HG03280 (cell line): ENCODE measurements at regions not wholly inside any gene's neighbourhood (a gene's known extent, or its start where the extent isn't known, plus 50 kb on each side); places are given as distances from the start of the nearest gene placed in this dataset.

Experiments used
- ATAC-seq: cut with Tn5 transposase; IDR thresholded peaks from one replicate; pipeline ENCODE4 v1.9.1; 2021; ENCODE audit warnings: mild to moderate bottlenecking, moderate library complexity; ENCODE audit not compliant: unreplicated experiment

DNA sequence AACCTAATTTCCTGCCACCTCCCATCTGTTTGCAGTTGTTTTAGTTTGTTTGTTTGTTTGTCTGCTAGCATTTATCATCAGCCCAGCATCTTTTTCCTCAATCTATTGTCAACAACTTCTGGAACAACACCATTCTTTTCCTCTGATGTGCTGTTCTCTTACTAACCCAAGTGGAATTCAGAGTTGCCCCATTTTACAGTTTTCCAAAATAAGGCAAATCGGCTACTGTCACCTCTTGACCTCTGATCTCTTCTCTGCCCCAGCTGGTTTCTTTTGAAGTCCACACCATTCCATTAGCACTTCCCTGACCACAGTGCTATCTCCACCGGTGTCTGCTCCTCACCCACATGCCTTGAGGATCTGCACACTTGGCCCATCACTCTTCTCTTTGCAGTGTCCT is 102.4 kb downstream of the EFNB2 start:
- no peak for ATAC-seq

DNA sequence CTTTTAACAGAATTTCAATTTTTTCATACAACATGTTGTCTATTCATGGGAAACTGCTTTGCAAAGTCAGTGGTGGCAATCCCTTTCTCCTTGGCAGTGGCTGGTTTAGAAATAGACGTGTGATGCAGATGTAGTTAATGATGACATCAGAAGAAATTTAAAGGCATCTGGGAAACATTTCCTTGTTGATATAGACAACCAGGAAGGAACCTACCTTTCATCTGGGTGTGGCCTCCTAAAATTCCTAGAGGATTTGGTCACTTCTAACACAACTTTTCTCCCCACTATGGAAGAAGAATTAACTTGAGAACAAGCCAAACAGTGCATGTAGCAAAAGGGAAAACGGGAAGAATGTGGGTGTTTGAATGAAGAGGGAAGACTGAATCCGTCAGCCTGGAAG is 102.8 kb downstream of the EFNB2 start:
- ATAC-seq: no peak

DNA sequence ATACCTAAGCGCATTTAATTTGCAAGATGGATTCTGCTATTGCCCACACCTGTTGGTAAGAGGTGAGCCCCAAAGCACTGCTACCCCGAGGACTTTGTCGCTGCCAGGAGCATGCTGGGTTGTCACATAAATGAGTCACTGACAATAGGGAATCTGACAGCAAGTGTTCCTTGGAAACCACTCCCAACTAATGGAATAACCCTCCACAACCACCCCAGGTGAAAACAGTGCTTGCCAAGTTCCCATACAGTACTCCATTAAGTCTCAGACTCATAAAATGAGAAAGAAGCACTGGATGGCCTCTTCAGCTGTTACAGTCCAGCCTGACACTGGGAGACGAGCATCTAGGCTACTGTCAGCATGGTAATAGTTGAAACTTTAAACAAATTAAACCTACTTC is 108.6 kb downstream of the EFNB2 start:
- no peak for ATAC-seq

DNA sequence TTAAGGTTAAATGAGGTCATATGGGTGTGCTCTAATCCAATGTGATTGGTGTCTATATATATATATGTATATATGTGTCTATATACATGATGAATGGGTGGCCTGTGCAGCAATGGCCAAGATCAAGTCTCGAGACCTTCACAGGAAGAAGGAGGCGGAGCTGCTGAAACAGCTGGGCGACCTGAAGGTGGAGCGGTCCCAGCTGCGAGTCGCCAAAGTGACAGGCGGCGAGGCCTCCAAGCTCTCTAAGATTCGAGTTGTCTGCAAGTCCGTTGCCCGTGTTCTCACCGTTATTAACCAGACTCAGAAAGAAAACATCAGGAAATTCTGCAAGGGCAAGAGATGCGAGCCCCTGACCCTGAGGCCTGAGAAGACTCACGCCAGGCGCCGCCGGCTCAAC is 109.8 kb downstream of the EFNB2 start:
- ATAC-seq: no peak

DNA sequence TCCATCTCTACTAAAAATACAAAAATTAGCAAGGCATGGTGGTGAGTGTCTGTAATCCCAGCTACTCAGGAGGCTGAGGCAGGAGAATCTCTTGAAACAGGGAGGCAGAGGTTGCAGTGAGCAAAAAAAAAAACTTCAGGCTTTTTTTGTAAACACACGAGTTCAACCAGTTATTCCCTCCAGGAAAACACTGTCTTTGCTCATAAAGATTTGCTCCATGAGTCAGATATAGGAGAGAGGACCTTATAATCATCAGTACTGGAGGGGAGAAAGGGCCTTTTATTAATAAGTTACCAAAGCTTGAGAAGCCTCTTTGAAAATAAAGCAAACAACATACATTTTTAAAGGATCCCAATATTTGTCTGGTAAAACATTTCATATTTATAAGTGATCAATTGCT is 110.7 kb downstream of the EFNB2 start:
- no peak for ATAC-seq

DNA sequence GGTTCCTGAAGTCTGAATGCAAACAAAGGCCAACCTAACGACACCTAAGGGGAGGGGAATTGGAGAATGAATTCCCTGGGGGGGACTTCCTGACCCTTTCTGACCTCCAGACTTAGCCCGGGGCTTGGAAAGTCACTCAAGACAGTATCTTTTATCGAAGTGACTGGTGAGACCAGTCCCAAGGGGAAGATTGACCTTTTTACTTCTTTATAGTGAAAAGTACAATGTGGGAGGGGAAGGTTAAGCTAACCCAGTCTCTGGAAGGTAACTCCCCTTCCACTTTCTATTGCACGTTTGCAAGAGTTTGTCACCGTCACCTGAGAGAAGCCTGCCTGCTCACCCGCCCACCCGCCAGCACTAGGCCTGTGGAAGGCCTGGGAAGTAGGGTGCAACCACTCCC is 111.9 kb downstream of the EFNB2 start:
- ATAC-seq: no peak

DNA sequence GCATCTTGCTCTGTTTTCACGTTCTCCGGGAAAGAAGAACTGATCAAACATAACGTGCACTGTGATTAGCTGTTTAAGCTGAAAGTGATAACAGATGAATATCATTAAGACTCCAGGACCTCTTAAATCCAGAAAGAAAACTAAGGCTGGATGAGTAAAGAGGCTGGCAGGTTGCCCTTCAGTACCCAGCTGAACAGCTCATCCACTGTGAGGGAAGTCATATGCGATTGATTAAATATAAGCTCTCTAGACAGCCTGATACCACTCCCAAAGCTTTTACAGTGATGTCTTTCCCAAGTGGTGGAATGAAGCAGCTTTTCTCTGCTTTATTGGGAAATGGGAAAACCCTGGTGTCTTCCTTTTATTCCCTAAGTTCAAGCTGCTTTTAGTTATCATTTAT is 116.9 kb downstream of the EFNB2 start:
- ATAC-seq: no peak

DNA sequence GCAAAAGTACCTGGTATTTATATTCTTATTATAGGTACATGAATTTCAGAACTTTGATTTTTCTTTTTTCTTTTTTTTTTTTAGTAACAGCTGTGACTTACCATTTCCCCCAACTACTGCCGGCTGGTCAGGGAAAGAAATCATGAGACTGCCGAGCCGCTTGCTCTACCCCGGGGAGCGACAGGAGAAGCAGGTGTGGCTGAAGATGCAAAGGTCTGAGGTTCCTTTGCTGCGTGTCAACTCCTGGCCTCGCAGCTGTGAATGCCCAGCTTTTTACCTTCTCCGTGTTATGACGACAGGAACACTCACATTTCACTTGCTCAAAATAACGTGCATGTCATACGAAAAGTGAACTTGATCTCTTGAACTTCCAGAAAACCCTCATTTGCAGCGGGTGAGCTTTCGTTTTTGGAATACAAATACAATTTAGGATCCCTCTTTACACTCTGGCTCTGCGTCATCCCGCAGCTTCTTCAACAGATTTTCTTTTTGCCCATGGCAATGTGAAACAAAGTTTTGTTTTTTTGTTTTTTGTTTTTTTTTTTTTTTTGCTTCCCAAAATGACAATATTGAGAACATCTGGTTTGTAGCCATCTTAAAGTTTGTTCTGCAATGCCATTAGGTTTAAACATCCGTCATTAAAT is 117.9 kb downstream of the EFNB2 start:
- ATAC-seq: no peak

DNA sequence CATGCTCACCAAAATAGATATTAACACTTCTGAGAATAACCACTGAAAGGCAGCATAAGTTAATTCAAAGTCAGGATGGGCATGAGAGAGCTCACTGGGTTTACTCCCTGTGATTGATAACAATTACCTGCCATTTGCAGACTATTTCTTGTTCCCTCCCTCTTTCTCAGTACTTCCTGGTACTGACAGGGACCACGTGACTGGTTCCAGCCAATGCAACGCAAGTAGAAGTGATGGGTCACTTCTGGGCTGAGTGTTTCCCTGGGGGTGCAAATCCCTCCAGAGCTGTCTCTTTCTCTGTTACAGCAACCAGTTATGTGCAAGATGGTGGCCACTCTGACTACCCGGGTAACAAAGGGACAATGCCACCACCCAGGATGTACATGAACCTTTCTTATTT is 118.8 kb downstream of the EFNB2 start:
- ATAC-seq: no peak

DNA sequence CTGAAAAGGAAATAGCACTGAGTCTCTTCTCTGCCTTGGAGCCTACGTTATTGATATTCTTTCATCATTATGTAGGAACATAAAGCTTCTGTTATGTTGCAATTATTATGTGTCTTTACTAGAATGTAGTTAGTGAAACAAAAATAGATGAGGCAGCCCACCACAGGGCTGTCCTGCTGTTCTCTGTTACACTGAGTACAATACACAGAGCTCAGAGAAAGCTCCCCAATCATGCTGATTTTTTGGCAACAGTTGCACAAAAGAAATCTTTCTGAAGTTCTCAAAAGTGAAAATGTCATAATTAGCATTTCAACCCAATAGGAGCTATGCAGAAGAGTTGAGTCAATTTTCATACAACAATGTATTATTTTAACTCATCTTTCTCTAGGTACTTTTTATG is 119.5 kb downstream of the EFNB2 start:
- ATAC-seq: no peak

DNA sequence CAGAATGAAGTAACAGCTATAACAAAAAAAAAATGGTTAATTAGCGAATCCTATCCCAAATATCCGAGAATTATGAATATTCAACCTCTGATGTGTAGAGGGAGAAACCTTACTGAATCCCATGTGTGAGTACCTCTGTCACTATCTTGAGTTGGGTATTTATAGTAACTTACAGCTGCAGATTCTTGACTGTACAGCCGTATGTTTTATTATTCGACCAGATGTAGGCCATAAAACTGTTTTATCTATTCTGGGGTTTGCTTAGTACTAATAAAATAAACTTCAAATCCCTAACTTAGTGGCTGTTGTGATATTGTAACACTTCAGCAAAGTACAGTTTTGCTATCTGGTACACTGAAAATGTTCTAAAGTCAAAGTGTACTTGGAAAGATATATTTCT is 120.0 kb downstream of the EFNB2 start:
- no peak for ATAC-seq

DNA sequence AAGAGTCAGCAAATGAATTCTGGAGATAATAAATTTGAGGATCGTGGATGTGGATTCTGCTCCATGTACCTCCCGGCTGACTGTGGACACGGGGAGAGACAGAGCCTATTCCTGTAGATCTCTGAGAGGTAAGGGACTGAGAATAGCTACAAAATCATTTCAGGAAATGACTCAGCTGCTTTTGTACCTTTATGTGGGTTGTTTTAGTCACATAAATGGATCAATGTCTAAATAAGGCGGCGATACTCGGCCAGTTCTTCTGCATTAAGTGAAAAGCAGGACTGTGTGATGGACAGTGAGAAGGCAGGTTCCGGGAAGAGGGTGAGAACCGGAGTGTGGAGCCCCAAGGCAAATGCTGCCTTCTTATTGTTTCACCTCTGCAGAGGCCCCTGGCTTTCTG is 128.1 kb downstream of the EFNB2 start:
- ATAC-seq: no peak

DNA sequence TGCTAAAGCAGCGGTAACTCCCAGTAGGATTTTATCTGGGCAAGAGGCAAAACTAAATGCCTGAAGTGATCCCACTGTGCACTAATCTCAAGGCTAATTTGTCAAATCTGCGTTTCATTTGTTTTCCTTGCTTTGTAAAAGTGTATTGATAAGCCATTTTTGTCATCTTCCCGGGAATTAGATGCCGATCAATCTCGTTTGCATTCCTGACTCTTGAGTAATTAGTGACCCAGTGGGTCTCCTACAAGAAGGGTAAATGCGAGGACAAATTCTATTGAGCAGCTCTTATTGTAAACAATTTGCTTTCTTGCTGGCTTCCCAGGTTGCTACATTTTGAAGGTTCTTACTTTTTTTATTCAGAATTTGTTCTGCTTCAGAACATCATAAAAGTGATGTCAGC is 129.7 kb downstream of the EFNB2 start:
- ATAC-seq: no peak

DNA sequence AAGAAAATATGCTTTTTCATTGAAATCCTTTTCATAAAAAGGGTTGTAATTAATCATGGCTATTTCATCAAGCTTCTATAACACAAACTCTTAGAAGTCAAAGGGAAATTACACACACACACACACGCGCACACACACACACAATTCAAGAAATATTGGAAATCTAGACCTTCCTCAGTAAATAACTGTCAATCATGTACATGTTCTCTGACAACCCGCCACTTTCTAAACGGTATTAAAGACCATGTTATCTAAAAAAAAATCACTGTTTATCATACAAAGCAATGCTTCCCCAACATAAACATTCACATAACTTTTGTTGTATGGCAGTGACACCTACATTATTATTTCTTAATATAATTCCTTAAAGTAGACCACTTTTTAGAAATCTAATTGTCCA is 132.2 kb downstream of the EFNB2 start:
- no peak for ATAC-seq

DNA sequence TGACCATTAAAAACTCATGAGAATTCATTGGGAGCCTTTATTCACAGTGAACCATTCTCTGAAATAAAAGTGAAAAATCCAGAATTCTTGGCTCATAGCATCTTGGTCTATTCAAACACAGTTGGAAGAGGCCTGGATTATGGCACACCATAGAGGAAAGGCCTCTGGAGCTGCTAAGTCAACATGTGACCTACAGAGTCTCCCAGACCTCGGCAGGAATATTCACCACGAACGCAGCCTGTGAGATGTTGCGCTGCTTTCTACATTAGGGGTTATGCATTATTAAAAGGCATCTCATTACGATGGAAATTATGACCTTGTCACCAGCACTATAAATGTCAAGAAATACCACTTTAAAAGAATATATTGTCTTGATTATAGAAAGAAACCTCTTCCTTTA is 132.6 kb downstream of the EFNB2 start:
- ATAC-seq: no peak

DNA sequence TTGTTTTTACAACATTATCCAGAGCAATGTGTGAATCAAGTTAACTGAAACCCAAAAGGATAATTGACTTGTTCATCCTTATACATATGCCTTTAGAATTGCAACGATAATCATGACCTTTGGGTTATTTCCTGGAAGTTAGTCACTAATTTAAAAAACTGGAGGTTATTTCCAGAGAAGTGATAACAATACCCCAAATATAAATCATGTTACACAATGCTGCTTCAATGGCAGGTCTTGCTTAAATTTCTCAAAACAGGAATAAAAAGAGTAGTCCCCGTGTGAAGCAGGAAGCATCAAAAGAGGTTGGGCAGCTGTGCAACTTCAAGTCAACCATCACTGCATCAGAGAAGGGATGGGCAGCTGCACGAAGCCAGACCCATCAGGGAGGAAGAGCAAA is 134.4 kb downstream of the EFNB2 start:
- ATAC-seq: no peak

DNA sequence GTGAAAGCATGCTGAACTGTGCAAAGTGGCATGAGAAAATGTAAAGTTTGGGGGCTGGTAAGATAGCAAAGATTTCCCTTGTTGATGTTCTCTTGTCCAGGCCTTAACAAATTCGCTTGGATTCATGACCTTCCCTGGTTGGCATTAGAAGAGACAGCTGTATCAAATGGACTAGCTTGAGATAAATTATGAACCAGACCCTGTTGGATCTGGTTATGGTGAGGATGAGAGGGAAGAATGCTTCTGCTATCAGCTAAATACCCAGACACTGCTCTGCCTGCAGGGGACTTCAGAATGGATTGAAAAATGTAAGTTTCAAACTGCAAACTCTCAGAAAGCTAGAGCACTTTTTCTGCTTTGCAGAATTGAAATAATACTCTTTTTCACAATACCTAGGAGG is 135.2 kb downstream of the EFNB2 start:
- no peak for ATAC-seq

DNA sequence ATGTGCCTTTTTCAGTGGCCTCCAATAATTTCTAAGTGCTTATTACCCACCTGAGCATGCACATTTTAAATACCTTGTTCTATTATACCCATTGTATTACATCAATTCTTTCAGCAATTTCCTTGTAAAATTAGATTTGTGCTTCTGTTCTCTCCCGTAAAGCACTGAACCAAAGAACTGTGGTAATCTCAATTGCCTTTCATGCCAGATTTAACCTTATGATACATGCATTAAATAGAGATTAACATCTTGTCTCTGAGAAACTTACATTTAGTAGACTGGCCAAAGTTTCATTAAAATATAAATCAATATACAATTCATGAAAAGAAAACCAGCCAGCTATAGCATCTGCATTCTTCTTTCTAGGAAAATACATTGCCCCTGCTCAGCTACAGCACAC is 137.2 kb downstream of the EFNB2 start:
- no peak for ATAC-seq

DNA sequence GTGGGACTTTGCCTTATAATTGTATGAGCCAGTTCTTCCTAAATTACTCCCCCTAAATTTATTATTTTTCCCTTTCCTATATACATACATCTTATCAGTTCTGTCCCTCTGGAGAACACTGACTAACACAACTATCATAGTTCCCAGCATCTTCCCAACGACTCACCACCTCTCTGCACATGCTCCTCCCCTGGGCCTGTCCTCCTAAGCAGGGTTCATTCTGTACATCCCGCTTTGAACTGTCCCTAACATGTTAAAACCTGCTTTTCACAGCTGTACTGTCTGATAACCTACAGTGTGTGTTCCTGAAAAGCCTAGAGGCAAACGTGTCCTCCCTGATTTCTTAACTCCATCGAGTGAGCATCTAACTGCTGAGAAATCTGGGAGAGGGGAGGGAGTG is 141.7 kb downstream of the EFNB2 start:
- no peak for ATAC-seq

DNA sequence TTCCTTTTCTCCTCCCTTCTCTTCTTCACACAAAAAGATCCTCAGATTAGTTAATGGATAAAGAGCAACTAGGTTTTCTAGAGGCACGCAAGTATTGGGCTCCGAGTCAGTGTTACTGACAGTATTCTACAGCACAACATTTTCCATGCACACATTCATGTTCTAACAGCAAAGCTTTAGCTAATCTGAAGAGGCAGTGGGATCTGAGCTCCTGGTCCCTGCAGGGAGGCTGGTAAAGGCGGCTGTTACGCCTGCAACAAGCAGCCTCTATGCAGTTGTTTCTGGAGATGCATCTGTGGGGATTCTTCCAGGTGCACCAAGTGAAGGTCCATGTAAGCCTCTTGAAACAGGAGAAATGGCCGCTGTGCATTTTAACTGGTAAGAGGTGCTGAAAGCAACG is 143.8 kb downstream of the EFNB2 start:
- ATAC-seq: no peak

DNA sequence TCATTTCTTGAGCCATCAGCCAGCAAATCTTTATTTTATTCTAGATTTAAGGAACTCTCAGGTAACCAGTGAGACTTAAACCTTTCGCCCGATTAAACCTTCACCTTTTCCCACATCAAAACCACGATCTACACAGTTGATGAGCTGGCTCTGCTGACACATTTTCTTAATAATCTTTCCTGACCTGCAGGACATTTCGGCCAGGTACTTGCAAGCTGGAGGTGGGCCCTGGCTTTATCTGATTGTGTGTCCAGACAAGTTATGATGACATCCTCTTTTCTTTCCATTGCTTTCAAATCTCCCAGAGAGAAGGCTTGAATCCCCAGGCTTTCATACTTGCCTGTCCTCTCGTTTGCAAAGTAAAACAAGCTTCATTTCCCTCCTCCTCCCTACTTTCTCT is 144.2 kb downstream of the EFNB2 start:
- ATAC-seq: no peak

DNA sequence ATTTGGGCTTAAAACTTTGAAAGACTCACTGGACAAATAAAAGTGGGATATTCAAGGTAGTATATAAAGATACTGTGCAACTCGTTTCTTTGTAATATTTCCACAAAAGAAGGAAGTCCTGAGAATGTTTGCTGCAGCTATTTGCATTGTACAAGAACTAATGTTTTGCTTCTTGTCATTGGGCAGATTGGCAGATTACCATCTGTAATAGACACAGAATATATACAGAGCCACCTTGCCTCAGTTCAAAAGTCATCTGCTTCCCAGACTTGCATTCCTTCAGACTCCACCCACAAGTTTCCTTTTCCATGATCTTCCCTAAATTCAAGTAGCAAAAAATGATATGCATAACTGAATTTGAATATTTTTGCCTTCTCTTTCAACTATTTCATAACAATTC is 145.1 kb downstream of the EFNB2 start:
- ATAC-seq: no peak

DNA sequence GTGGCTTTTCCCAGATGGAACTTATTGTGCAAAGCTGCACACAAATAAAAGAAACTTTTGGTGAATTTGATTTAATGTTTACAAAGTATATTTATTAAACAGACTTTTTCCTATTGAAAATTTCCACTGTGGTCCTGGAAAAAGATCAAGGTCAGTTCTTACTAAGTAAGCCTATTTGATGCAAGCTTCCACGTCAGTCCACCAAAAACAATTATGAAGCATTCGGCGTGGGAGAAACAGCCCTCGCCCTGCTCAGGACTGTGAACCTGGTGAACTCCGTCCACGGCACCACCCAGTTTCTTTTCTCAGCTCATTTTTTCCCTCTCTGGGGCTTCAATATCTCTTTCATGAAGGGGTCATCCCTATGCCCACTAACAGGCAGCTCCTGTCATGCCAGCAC is 149.8 kb downstream of the EFNB2 start:
- no peak for ATAC-seq

DNA sequence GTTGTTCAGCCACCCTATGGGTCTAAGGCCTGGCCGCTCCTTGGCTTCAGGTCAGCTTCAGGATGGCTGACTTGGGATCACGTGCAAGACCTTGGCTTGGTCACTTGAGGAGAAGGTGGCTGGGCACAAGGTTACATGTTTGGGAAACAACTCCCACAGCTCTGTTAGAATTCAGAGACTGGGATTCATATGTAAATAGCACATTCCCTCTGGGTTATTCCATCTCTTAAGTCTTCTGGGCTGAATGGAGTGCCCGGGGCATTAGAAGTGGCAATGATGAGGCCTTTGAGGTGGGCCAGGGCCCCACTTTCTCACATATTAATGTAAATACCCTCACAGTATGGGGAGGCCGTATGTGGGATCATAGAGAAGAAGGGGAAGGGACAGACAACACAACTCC is 150.9 kb downstream of the EFNB2 start:
- ATAC-seq: no peak
